SH-SY5Y (cell line): ENCODE measurements at regions not wholly inside any gene's neighbourhood (a gene's known extent, or its start where the extent isn't known, plus 50 kb on each side); places are given as distances from the start of the nearest gene placed in this dataset.

Experiments used
- GATA2 ChIP-seq: IDR thresholded peaks from 2 replicates; pipeline ENCODE4 v1.6.1; 2011; ENCODE audit warnings: mild to moderate bottlenecking, low read depth, low read length
- GATA3 ChIP-seq: IDR thresholded peaks from 2 replicates; pipeline ENCODE4 v1.6.1; 2011; ENCODE audit warnings: low read depth, mild to moderate bottlenecking, low read length, moderate library complexity

DNA sequence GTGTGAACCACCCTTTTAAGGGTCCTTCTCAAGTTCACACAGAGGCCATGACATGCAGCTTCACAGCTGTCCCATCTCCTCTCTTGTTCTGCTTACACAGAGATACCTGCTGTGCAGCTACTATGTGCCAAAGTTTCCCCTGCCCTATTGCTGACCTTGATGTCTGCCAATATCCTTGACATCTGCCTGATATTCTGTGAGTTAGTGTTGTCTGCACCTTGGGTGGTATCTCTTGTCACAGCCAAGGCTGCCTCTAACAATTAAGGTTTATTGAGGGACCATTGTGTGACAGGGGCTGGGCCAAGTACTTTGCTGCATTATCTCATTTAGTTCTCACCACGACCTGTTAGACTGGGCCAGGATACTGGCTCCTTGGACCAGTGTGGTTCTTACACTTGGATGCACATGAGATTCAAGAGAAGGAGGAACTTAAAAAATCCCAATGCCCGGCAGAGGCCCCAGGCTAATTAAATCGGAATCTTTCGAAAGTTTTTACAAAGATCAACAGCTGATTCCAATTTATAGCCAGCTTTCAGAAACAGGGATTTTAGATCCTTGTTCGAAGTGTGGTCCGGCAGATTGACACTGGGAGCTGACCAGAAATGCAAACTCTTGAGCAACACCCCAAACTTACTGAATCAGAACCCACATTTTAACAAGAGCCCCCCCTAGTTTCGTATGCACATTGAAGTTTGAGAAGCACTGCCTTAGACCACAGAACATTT, 178.6 kb downstream of the SATB1 start:
- TF ChIP-seq GATA3 (no peak), GATA2 (no peak)

DNA sequence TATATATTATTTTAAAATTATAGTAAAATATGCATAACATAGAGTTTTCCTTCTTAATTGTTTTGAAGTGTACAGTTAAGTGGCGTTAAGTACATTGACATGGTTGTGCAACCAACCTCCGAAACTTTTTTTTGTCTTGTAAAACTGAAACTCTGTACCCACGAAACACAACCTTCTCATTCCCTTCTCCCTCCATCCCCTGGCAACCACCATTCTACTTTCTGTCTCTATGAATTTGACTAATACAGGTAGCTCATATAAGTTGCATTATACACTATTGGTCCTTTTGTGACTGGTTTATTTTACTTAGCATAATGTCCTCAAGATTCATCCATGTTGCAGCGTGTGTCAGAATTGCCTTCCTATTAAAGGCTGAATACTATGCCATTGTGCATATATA, 179.4 kb downstream of the SATB1 start:
- TF ChIP-seq GATA2 (no peak), GATA3 (no peak)

GRCh38 chr3:18241837-18242236, 183.3 kb downstream of the SATB1 start:
- TF ChIP-seq GATA2 (no peak), GATA3 (no peak)

- no peak for TF ChIP-seq GATA2
Observed at GRCh38 chr3:18239674-18240073, 185.5 kb downstream of the SATB1 start.

DNA sequence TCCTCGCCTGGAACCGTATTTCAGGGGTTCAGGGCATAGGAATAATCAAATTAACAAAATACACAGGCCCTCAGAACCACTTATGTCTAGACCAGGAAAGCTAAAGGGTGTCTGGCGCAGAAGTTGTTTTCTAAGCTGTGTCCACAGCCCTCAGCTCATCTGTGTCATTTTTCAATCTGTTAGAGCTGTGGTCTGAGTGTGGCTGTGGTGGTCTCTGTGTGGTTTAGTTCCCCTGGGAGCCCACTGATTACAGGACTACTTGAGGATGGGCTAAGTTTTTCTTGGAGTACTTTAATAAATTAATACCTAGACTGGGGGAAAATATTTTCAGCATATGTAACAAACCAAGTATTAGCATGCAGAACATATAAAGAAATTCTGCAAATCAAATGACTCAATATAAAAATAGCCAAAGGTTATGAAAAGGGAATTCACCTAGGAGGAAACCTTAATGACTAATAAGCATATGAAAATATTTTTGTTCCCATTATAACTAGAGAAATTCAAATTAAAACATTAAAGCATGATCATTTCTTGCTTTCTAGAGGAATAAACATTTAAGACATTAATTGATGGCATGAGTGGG, 186.3 kb downstream of the SATB1 start:
- TF ChIP-seq GATA3, result no peak
- no peak for TF ChIP-seq GATA2

GRCh38 chr3:18238332-18238731, 186.8 kb downstream of the SATB1 start:
- no peak for TF ChIP-seq GATA2
- TF ChIP-seq GATA3, result no peak

GRCh38 chr3:18237251-18238005, 187.7 kb downstream of the SATB1 start:
- TF ChIP-seq GATA2 (no peak), GATA3 (no peak)

- TF ChIP-seq GATA2, result no peak
- TF ChIP-seq GATA3, result no peak
Observed at GRCh38 chr3:18236726-18237125, 188.4 kb downstream of the SATB1 start.

DNA sequence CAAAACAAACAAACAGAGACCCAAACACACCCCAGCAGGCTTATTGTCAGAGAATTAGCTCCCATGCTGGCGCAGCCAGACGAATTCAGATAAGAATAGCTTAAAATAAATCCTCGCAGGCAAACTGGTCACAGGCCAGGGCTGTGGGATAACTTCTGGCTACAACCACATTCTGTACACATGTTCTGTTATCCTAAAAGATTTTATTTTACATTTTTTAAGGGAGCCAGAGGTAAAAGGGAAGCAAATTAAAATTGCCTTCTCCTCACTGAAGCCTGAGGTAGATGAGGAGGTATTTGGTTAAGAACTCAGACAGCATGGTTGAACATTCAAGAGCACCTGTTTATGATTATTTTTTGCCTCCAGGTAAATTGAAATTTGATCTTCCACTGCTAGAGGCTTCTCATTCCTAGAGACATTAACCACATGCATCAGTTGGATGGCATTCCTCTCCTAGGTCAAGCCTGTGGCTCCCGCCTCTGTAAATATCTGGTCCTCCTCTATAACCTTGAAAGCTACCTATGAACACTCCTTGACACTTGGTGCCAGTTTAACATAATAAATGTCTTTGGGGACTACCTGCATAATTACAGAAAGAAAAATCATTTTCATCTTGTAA, 190.3 kb downstream of the SATB1 start:
- no peak for TF ChIP-seq GATA3
- TF ChIP-seq GATA2, result no peak

DNA sequence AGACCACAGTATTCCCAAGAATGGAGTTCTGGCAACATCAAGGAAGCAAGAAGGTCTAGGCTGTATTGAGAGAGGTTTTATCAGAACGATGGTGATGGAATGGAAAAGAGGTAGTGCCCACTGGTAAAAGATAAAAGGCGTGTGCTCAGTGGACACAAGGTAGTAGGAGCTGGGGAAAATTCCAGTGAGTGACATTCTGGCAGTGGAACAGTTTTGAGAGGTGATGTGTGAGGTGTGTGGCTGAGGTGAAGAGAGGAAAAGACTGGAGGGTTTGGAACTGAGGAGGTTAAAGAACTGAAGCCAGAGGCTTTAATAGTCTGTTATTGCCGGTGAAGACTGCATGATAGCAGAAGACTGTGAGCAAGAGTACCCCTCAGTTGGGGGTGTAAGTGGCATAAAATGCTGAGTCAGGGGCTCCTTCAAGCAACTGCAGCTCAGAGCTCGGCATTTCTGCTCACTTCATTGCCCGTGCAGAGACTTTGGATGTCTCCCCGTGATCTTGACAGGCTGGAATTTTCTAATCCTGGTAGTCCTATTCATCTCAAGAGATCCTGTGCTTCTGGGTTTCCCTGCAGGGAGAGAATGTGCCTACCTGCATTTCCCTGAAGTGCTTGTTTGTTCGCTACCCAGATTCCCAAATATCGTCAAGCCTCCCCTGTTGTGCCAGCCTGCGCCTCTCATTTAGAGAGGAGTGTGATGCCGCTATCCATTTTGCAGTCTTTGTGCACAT, 191.0 kb downstream of the SATB1 start:
- TF ChIP-seq GATA3 (no peak), GATA2 (no peak)

DNA sequence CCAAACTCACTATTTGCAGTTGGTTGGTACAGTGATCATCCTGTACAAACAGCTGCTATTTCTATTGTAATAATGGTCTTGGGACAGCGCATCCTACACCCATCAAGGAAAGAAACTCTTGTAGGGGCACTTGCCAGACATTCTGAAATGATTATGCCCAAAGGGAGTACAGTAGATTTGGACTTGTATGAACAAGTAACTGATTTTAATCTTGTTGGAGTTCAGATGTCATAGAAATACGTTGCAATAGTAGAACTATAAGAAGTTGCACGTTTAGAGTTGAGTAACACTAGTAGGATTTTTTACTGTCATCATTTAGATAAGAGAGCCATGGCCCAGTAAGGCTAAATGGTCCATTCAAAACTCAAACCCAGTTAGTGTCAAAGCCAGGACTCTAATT, 192.8 kb downstream of the SATB1 start:
- TF ChIP-seq GATA3 (no peak), GATA2 (no peak)

- TF ChIP-seq GATA3, result no peak
- TF ChIP-seq GATA2, result no peak
Observed at GRCh38 chr3:18228060-18228459, 197.1 kb downstream of the SATB1 start.

DNA sequence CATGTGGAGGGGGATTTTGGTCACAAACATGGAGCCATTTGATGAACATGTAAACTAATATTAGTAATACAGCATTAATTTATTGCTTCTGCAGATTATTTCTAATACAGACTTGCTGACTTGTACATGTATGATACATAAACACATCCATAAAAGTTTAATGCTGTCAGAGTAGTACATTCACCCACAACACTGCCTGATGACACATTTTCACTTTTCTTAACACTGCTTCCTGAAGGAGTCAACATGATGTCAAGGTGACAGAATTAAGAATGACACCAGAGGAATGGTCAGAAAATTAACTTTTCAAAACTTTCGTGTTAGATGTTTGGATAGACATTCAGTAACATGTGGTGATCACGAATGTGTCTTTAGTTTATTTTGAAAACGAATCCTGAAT, 199.4 kb downstream of the SATB1 start:
- TF ChIP-seq GATA3 (no peak), GATA2 (no peak)

DNA sequence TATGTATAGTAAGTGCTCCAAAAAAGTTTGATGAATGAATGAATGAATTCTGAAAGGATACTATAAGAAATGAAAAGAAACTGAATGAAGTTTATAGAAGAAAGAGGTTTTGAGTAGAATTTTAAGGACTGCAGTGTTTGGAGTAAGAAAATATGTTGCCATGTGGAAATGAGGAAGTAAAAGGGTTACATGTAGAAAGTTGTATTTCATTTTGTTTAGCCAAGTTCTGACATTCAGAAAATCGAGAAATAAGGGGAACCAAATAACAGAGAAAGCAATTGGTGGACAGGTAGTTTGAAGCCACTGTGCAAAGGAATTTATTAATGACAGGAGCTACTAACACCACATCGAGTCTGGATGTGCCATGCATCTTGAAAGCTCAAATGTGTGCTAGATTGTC, 200.7 kb downstream of the SATB1 start:
- TF ChIP-seq GATA2, result no peak
- TF ChIP-seq GATA3, result no peak

GRCh38 chr3:18223974-18224373, 201.2 kb downstream of the SATB1 start:
- TF ChIP-seq GATA3 (no peak), GATA2 (no peak)
